H1 (cell line): ENCODE measurements at regions not wholly inside any gene's neighbourhood (a gene's known extent, or its start where the extent isn't known, plus 50 kb on each side); places are given as distances from the start of the nearest gene placed in this dataset.

ENCODE experiments used
- CTCF ChIA-PET: fragments of 300-600 bp; sonication (Branson Sonifier 250); formaldehyde crosslinking; loops from one replicate; lab custom pipeline; 2021; ENCODE audit not compliant: partially characterized antibody; lab: Charles Lee
- POLR2A ChIA-PET: fragments of 300-600 bp; sonication (Branson Sonifier 250); formaldehyde crosslinking; loops from one replicate; lab custom pipeline; 2021; ENCODE audit warnings: inconsistent platforms; ENCODE audit not compliant: partially characterized antibody; lab: Charles Lee
- DNase-seq, 2 experiments: peaks; one replicate each; pipeline versions ENCODE4 v3.0.0 to v3.0.0-alpha.2; 2010 to 2022; ENCODE audit warnings: low spot score in 2 of 2, low read depth in 1 of 2, mixed read lengths in 1 of 2
- FAIRE-seq: peaks from 2 replicates; lab custom pipeline; 2011; peaks lifted over from hg19 to GRCh38; lab: Jason Lieb, UNC
- H2AFZ ChIP-seq: 2 replicates; pipeline ENCODE4 v1.8.1; 2012; ENCODE audit warnings: low read length, inconsistent platforms
- H2AK5ac ChIP-seq: 2 replicates; pipeline ENCODE4 v1.6.1; 2013; ENCODE audit warnings: low read depth, low read length
- H2BK120ac ChIP-seq: replicated peaks from 2 replicates; pipeline ENCODE3; 2013; ENCODE audit warnings: low read depth, low read length, inconsistent platforms
- H2BK12ac ChIP-seq: 2 replicates; pipeline ENCODE4 v1.6.1; 2013; ENCODE audit warnings: low read depth, low read length
- H2BK15ac ChIP-seq: 2 replicates; pipeline ENCODE4 v1.6.1; 2013; ENCODE audit warnings: low read length
- H2BK20ac ChIP-seq: 2 replicates; pipeline ENCODE4 v1.6.1; 2013; ENCODE audit warnings: low read length
- H2BK5ac ChIP-seq: 2 replicates; pipeline ENCODE4 v1.6.1; 2013; ENCODE audit warnings: low read depth, low read length
- H3K14ac ChIP-seq: 2 replicates; pipeline ENCODE4 v1.6.1; 2013; ENCODE audit warnings: inconsistent platforms; ENCODE audit not compliant: insufficient read length
- H3K18ac ChIP-seq: 2 replicates; pipeline ENCODE4 v1.6.1; 2013; ENCODE audit warnings: low read length; ENCODE audit errors: extremely low read depth
- H3K23ac ChIP-seq: 2 replicates; pipeline ENCODE4 v1.6.1; 2013; ENCODE audit warnings: inconsistent platforms; ENCODE audit not compliant: insufficient read length
- H3K23me2 ChIP-seq: 2 replicates; pipeline ENCODE4 v1.6.1; 2013; ENCODE audit warnings: low read depth, low read length
- H3K27ac ChIP-seq: 2 replicates; pipeline ENCODE4 v1.6.1; 2011; ENCODE audit warnings: low read depth, low read length, inconsistent platforms
- H3K27me3 ChIP-seq, 4 experiments: replicated peaks in 1 of 4; 1 replicate in 1 of 4; 2 replicates in 3 of 4; pipeline versions ENCODE4 v1.6.1 to v1.8.1; 2011 to 2013; ENCODE audit warnings: low read length in 3 of 4, mild to moderate bottlenecking in 3 of 4, inconsistent platforms in 2 of 4, mixed read lengths in 2 of 4, moderate library complexity in 1 of 4; ENCODE audit not compliant: control insufficient read depth in 3 of 4, insufficient read depth in 3 of 4; ENCODE audit errors: extremely low read depth in 1 of 4
- H3K36me3 ChIP-seq, 4 experiments: 2 replicates each; pipeline versions ENCODE4 v1.6.1 to v1.8.1; 2011 to 2013; ENCODE audit warnings: mild to moderate bottlenecking in 4 of 4, low read length in 3 of 4, moderate library complexity in 2 of 4, control low read depth in 1 of 4, inconsistent platforms in 1 of 4; ENCODE audit not compliant: insufficient read depth in 4 of 4, control insufficient read depth in 2 of 4
- H3K4ac ChIP-seq: replicated peaks from 2 replicates; pipeline ENCODE3; 2013; ENCODE audit warnings: low read length, low read depth, mixed read lengths, inconsistent platforms; ENCODE audit not compliant: insufficient read length
- H3K4me1 ChIP-seq, 4 experiments: replicated peaks in 1 of 4; 1 replicate in 1 of 4; 2 replicates in 3 of 4; pipeline versions ENCODE4 v1.6.1 to v1.8.1; 2011 to 2013; ENCODE audit warnings: low read length in 3 of 4, inconsistent platforms in 2 of 4, mixed read lengths in 1 of 4; ENCODE audit not compliant: insufficient read depth in 4 of 4, control insufficient read depth in 3 of 4
- H3K4me2 ChIP-seq, 2 experiments: 2 replicates each; pipeline versions ENCODE4 v1.6.1 to v1.8.1; 2011 to 2013; ENCODE audit warnings: low read depth in 2 of 2, low read length in 2 of 2, control low read depth in 1 of 2, inconsistent platforms in 1 of 2, mild to moderate bottlenecking in 1 of 2; ENCODE audit not compliant: insufficient read depth in 1 of 2
- H3K4me3 ChIP-seq, 4 experiments: fragments of 200-600, 300-600 bp in 1 of 4; sonication (generic), shearing (Covaris generic), sonication (Bioruptor Twin) in 1 of 4; 2 replicates each; pipeline versions ENCODE4 v1.5.1 to v1.8.1; 2011 to 2016; ENCODE audit warnings: low read length in 4 of 4, low read depth in 3 of 4, control low read depth in 2 of 4, inconsistent platforms in 2 of 4, mild to moderate bottlenecking in 2 of 4, mixed read lengths in 1 of 4, moderate library complexity in 1 of 4; ENCODE audit not compliant: insufficient read depth in 2 of 4; ENCODE audit errors: extremely low read depth in 1 of 4
- H3K56ac ChIP-seq: replicated peaks from 2 replicates; pipeline ENCODE3; 2013; ENCODE audit warnings: low read depth, mild to moderate bottlenecking, mixed read lengths, low read length, inconsistent platforms; ENCODE audit not compliant: insufficient read length
- H3K79me1 ChIP-seq: 2 replicates; pipeline ENCODE4 v1.6.1; 2013; ENCODE audit warnings: low read depth, low read length, control low read depth
- H3K79me2 ChIP-seq, 2 experiments: 2 replicates each; pipeline versions ENCODE4 v1.6.1 to v1.8.1; 2012 to 2013; ENCODE audit warnings: low read length in 2 of 2, mild to moderate bottlenecking in 2 of 2, inconsistent platforms in 1 of 2; ENCODE audit not compliant: insufficient read depth in 2 of 2, control insufficient read depth in 1 of 2
- H3K9ac ChIP-seq, 4 experiments: replicated peaks in 1 of 4; 1 replicate in 1 of 4; 2 replicates in 3 of 4; pipeline versions ENCODE4 v1.6.1 to v1.8.1; 2011 to 2013; ENCODE audit warnings: low read depth in 3 of 4, low read length in 3 of 4, control low read depth in 2 of 4, mild to moderate bottlenecking in 2 of 4, moderate library complexity in 2 of 4, inconsistent platforms in 1 of 4; ENCODE audit errors: extremely low read depth in 1 of 4
- H3K9me3 ChIP-seq, 2 experiments: 2 replicates each; pipeline versions ENCODE4 v1.6.1 to v1.8.1; 2012 to 2013; ENCODE audit warnings: mild to moderate bottlenecking in 2 of 2, moderate library complexity in 2 of 2, control low read depth in 1 of 2, inconsistent platforms in 1 of 2, low read depth in 1 of 2, low read length in 1 of 2, mixed read lengths in 1 of 2; ENCODE audit not compliant: insufficient read depth in 2 of 2
- H4K20me1 ChIP-seq, 2 experiments: replicated peaks in 1 of 2; 2 replicates each; pipeline versions ENCODE3 to v1.8.1; 2011 to 2013; ENCODE audit warnings: inconsistent platforms in 2 of 2, low read length in 2 of 2, mild to moderate bottlenecking in 1 of 2; ENCODE audit not compliant: insufficient read depth in 2 of 2, control insufficient read depth in 1 of 2
- H4K5ac ChIP-seq: 2 replicates; pipeline ENCODE4 v1.6.1; 2013; ENCODE audit warnings: low read length, low read depth, mixed read lengths, inconsistent platforms; ENCODE audit not compliant: insufficient read length
- H4K8ac ChIP-seq: 2 replicates; pipeline ENCODE4 v1.8.0; 2013; ENCODE audit warnings: mild to moderate bottlenecking, moderate library complexity, low read length, inconsistent platforms; ENCODE audit not compliant: insufficient read depth; ENCODE audit errors: extremely low read depth
- H4K91ac ChIP-seq: replicated peaks from 2 replicates; pipeline ENCODE3; 2013; ENCODE audit warnings: low read length, mixed read lengths, inconsistent platforms; ENCODE audit not compliant: insufficient read length
- ASH2L ChIP-seq: fragments of 200-600, 300-600 bp; sonication (generic); IDR thresholded peaks from one replicate; pipeline ENCODE4 v1.7.1; 2017; ENCODE audit warnings: low read length
- CEBPB ChIP-seq: IDR thresholded peaks from 2 replicates; pipeline ENCODE4 v1.6.1; 2012; ENCODE audit warnings: low read depth, low read length
- EP300 ChIP-seq, 2 experiments: IDR thresholded peaks; 1 replicate in 1 of 2; 2 replicates in 1 of 2; pipeline ENCODE4 v1.6.1; 2011 to 2012; ENCODE audit warnings: low read depth in 2 of 2, low read length in 2 of 2, mild to moderate bottlenecking in 2 of 2, borderline replicate concordance in 1 of 2, inconsistent platforms in 1 of 2, moderate library complexity in 1 of 2
- RNF2 ChIP-seq: fragments of 200-900, 300-1000 bp; sonication (generic); IDR thresholded peaks from 2 replicates; pipeline ENCODE4 v1.7.1; 2016; ENCODE audit warnings: borderline replicate concordance, low read depth, mild to moderate bottlenecking, antibody characterized with exemption, low read length; ENCODE audit not compliant: poor library complexity, severe bottlenecking; ENCODE audit errors: missing control alignments
- SRF ChIP-seq: IDR thresholded peaks from 2 replicates; pipeline ENCODE4 v1.6.1; 2011; ENCODE audit warnings: mild to moderate bottlenecking, low read depth, low read length, moderate library complexity
- TBP ChIP-seq: IDR thresholded peaks from 2 replicates; pipeline ENCODE4 v1.6.1; 2011; ENCODE audit warnings: low read depth, low read length, improper control_type of control experiment
- WGBS, 2 experiments: shearing (Covaris generic) in 1 of 2; methylation state at CpG; one replicate each; pipeline versions ENCODE4 v1.1.6 to v1.1.7; 2013 to 2015; ENCODE audit warnings: low lambda C conversion rate in 2 of 2, mixed read lengths in 2 of 2, inconsistent platforms in 1 of 2, low coverage in 1 of 2, missing lambda C conversion rate in 1 of 2; ENCODE audit not compliant: insufficient replicate concordance in 2 of 2, insufficient coverage in 1 of 2, insufficient read length in 1 of 2; ENCODE audit errors: extremely low coverage in 1 of 2, missing lambda C conversion rate in 1 of 2; 5-methylcytosine and 5-hydroxymethylcytosine counted together
- TF ChIP-seq, protein P1 (sequence below): IDR thresholded peaks from 2 replicates; pipeline ENCODE4 v1.6.1; 2011; ENCODE audit warnings: low read length, improper control_type of control experiment

DNA sequence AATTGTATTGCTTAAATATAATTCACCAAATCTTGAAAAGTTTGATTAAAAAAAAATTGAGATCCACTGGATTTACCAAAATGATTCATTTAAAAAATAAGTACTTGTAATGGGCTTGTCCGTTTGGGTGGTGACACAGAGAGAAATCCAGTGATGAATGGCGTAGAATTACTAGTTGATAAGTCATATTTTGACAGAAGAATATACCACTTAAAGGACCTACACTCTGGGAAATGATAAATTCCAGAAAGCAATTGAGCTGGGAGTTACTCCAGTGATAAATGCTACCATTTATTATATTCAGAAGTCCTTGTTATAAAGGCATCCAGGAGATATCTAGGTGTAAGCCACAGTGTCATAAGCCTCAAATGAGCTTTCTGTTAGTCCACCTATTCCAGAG, 141.8 kb upstream of the CFAP20DC start:
- Histone ChIP-seq H4K20me1 (no peaks in the 10 kb centered on the region), H3K14ac (no peak overlapping the region), H3K79me1 (no peaks in the 10 kb centered on the region), H3K9me3 (no peaks in the 10 kb centered on the region), H3K27me3 (no peaks in the 10 kb centered on the region), H3K23ac (no peak overlapping the region), H3K23me2 (no peaks in the 10 kb centered on the region), H2BK15ac (no peak overlapping the region), H3K4ac (no peak overlapping the region), H3K4me2 (no peak overlapping the region), H2BK20ac (no peak overlapping the region), H3K79me2 (no peaks in the 10 kb centered on the region), H3K4me1 (no peaks in the 10 kb centered on the region), H2AK5ac (no peak overlapping the region), H4K5ac (no peak overlapping the region), H2BK120ac (no peak overlapping the region), H2AFZ (no peak overlapping the region), H4K91ac (no peak overlapping the region), H3K36me3 (no peaks in the 10 kb centered on the region), H2BK5ac (no peak overlapping the region), H3K18ac (no peak overlapping the region), H3K9ac (no peak overlapping the region), H3K27ac (no peak overlapping the region), H4K8ac (no peak overlapping the region), H3K4me3 (no peak overlapping the region), H2BK12ac (no peak overlapping the region), H3K56ac (no peak overlapping the region)
- FAIRE-seq = no peak
- no peak for DNase-seq
- ChIA-PET CTCF (interaction anchor here (1.8 kb wide), 1 partner anchor 12 kb away, joined by 6 read pairs; no protein-coding TSS in a partner anchor), POLR2A (no interaction called here)
- 88% methylated on average over 2 of the region's 2 CpGs; no CpG with 5 or more reads in 1 of the 2 experiments for WGBS, 2 experiments
- TF ChIP-seq EP300 (IDR thresholded peaks at IDR 0.05; ENCODE audit: borderline replicate concordance in 1 of 2, low read depth in 2 of 2, low read length in 2 of 2) (no peak), CEBPB (no peak), TBP (no peak), RNF2 (no peak), SRF (no peak), ASH2L (no peak)
- TF ChIP-seq, protein P1, sequence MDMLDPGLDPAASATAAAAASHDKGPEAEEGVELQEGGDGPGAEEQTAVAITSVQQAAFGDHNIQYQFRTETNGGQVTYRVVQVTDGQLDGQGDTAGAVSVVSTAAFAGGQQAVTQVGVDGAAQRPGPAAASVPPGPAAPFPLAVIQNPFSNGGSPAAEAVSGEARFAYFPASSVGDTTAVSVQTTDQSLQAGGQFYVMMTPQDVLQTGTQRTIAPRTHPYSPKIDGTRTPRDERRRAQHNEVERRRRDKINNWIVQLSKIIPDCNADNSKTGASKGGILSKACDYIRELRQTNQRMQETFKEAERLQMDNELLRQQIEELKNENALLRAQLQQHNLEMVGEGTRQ = no peak
